Stomach (tissue), 8 donors: ENCODE measurements at regions not wholly inside any gene's neighbourhood (a gene's known extent, or its start where the extent isn't known, plus 50 kb on each side); places are given as distances from the start of the nearest gene placed in this dataset.
"Not testable (repeated sequence)": the region's sequence is repeated elsewhere in the genome, so short reads cannot be mapped to it uniquely, and the experiment has no call there.

Experiments
- DNase-seq, 2 donors: peaks; one replicate each; pipeline versions ENCODE4 v3.0.0 to v3.0.0-alpha.2; 2013 to 2019
- H3K27ac ChIP-seq, 5 donors: fragments of 200-600 bp in 4 of 5; sonication (generic) in 4 of 5; one replicate each; pipeline ENCODE4 v1.5.1; 2013 to 2019; ENCODE audit warnings: mild to moderate bottlenecking in 1 of 5, moderate library complexity in 1 of 5
- H3K27me3 ChIP-seq, 3 donors: fragments of 200-600 bp; sonication (generic); one replicate each; pipeline ENCODE4 v1.5.1; 2017 to 2019; ENCODE audit warnings: mixed run types in 1 of 3
- H3K36me3 ChIP-seq, 4 donors: fragments of 200-600 bp; sonication (generic); 1 replicate in 3 of 4; 2 replicates in 1 of 4; pipeline ENCODE4 v1.5.1; 2016 to 2019
- H3K4me1 ChIP-seq, 4 donors: fragments of 200-600 bp; sonication (generic); one replicate each; pipeline ENCODE4 v1.5.1; 2016 to 2019
- H3K4me3 ChIP-seq, 4 donors: fragments of 200-600 bp; sonication (generic) in 3 of 4; one replicate each; pipeline ENCODE4 v1.5.1; 2016 to 2019; ENCODE audit warnings: mild to moderate bottlenecking in 1 of 4
- H3K9me3 ChIP-seq, 4 donors: fragments of 200-600 bp; sonication (generic); one replicate each; pipeline ENCODE4 v1.5.1; 2016 to 2019
- CTCF ChIP-seq, 7 experiments: fragments of 450-650 bp in 4 of 7; fragments of 200-600 bp in 3 of 7; sonication (generic) in 3 of 7; IDR thresholded peaks; one replicate each; pipeline ENCODE4 v1.5.1; 2016 to 2019; ENCODE audit warnings: antibody characterized with exemption in 7 of 7, control low read depth in 2 of 7, mild to moderate bottlenecking in 1 of 7
- EP300 ChIP-seq: sonication (generic); formaldehyde crosslinking; IDR thresholded peaks from one replicate; pipeline ENCODE4 v1.6.1; 2017; ENCODE audit warnings: antibody characterized with exemption
- POLR2A ChIP-seq, 4 donors: fragments of 450-650 bp; IDR thresholded peaks; one replicate each; pipeline ENCODE4 v1.6.1; 2016; ENCODE audit warnings: antibody characterized with exemption in 4 of 4, control low read depth in 2 of 4, mild to moderate bottlenecking in 1 of 4, moderate library complexity in 1 of 4
- POLR2AphosphoS5 ChIP-seq, 3 donors: sonication (generic); formaldehyde crosslinking; IDR thresholded peaks; one replicate each; pipeline ENCODE4 v1.6.1; 2016; ENCODE audit warnings: antibody characterized with exemption in 3 of 3
- WGBS, 5 donors: extraction: QIAGEN DNeasy Blood & Tissue Kit in 3 of 5; methylation state at CpG; one replicate each; pipeline versions ENCODE4 v1.1.5 to v1.1.7; 2013 to 2018; 5-methylcytosine and 5-hydroxymethylcytosine counted together
- intact Hi-C: fragments of 100-400 bp; cut with DNase I; formaldehyde crosslinking; loops from one replicate; pipeline ENCODE4 v1.15.1; 2023; ENCODE audit warnings: low total_unique reads
- donor health status: healthy with polysubstance abuse.
- donor health status: Bipolar disorder and iron deficiency.
- donor health status: healthy.

- H3K4me1 ChIP-seq, result no peaks in the 10 kb centered on the region
- intact Hi-C loops, result no loop called here
Measured at GRCh38 chr11:98734686-98735085, 286.1 kb upstream of the CNTN5 start.

GRCh38 chr11:98736833-98737232 lies 283.9 kb upstream of the CNTN5 start:
- no peak overlapping the region for H3K27ac ChIP-seq
- H3K9me3 ChIP-seq, result no peaks in the 10 kb centered on the region
- no peaks in the 10 kb centered on the region for H3K4me1 ChIP-seq
- no peak for DNase-seq
- no peak for TF ChIP-seq EP300
- no peak for TF ChIP-seq POLR2A (IDR thresholded peaks at IDR 0.05)
- no peak for TF ChIP-seq CTCF (IDR thresholded peaks at IDR 0.05)
- TF ChIP-seq POLR2AphosphoS5 (IDR thresholded peaks at IDR 0.05), result no peak
- intact Hi-C loops, result no loop called here
- no peaks in the 10 kb centered on the region for H3K36me3 ChIP-seq
- no peaks in the 10 kb centered on the region for H3K27me3 ChIP-seq
- no peak overlapping the region for H3K4me3 ChIP-seq
- 76 to 84% (median 78%) methylated on average over 7 of the region's 7 CpGs for WGBS, 5 donors

More at GRCh38 chr11:98734686-98735085, 286.1 kb upstream of the CNTN5 start:
- DNase-seq, result no peak
- TF ChIP-seq POLR2A (IDR thresholded peaks at IDR 0.05) (no peak), EP300 (no peak), POLR2AphosphoS5 (IDR thresholded peaks at IDR 0.05) (no peak), CTCF (IDR thresholded peaks at IDR 0.05) (no peak)
- Histone ChIP-seq H3K36me3 (no peaks in the 10 kb centered on the region), H3K27ac (no peak overlapping the region), H3K4me3 (no peak overlapping the region), H3K27me3 (no peaks in the 10 kb centered on the region), H3K9me3 (no peaks in the 10 kb centered on the region)

GRCh38 chr11:98740321-98740720 lies 280.4 kb upstream of the CNTN5 start:
- peak in 1 of 2 donors; percentile 38 for DNase-seq
- no peaks in the 10 kb centered on the region for H3K9me3 ChIP-seq
- intact Hi-C loops, result no loop called here
- no peaks in the 10 kb centered on the region for H3K36me3 ChIP-seq
- no peak overlapping the region for H3K27ac ChIP-seq
- TF ChIP-seq EP300, result no peak
- no peak for TF ChIP-seq POLR2AphosphoS5 (IDR thresholded peaks at IDR 0.05)
- TF ChIP-seq POLR2A (IDR thresholded peaks at IDR 0.05), result no peak
- no peak for TF ChIP-seq CTCF (IDR thresholded peaks at IDR 0.05)
- H3K27me3 ChIP-seq, result no peaks in the 10 kb centered on the region
- no peak overlapping the region for H3K4me3 ChIP-seq
- H3K4me1 ChIP-seq, result no peaks in the 10 kb centered on the region

- intact Hi-C loops, DNase-seq, H3K27me3 ChIP-seq, H3K27ac ChIP-seq, H3K4me1 ChIP-seq, H3K36me3 ChIP-seq, H3K4me3 ChIP-seq: not testable (repeated sequence)
- 92 to 100% (median 93%) methylated on average over 7 to 21 of the region's 21 CpGs for WGBS, 5 donors
- H3K9me3 ChIP-seq, result peaks cover 0 to 48% (median 25%) of the 10 kb centered on the region in 4 donors
Measured at GRCh38 chr11:98763446-98763845, 257.3 kb upstream of the CNTN5 start.

- intact Hi-C loops, result no loop called here
- DNase-seq, result no peak
- H3K4me3 ChIP-seq, result no peak overlapping the region
- TF ChIP-seq POLR2A (IDR thresholded peaks at IDR 0.05) (no peak), EP300 (no peak), POLR2AphosphoS5 (IDR thresholded peaks at IDR 0.05) (no peak), CTCF (IDR thresholded peaks at IDR 0.05) (no peak)
- H3K9me3 ChIP-seq, result peaks cover 0 to 45% (median 21%) of the 10 kb centered on the region in 4 donors
- no peaks in the 10 kb centered on the region for H3K36me3 ChIP-seq
- H3K4me1 ChIP-seq, result no peaks in the 10 kb centered on the region
- H3K27me3 ChIP-seq, result no peaks in the 10 kb centered on the region
- H3K27ac ChIP-seq, result no peak overlapping the region
- WGBS, 5 donors, result 60 to 84% (median 78%) methylated on average over 2 of the region's 2 CpGs
Measured at GRCh38 chr11:98766903-98767302, 253.8 kb upstream of the CNTN5 start.

GRCh38 chr11:98770046-98770445 lies 250.7 kb upstream of the CNTN5 start:
- H3K4me1 ChIP-seq, intact Hi-C loops, H3K27ac ChIP-seq, DNase-seq, H3K36me3 ChIP-seq, H3K27me3 ChIP-seq, H3K4me3 ChIP-seq: not testable (repeated sequence)
- H3K9me3 ChIP-seq, result peaks cover 0 to 23% (median 5%) of the 10 kb centered on the region in 4 donors
- 81 to 97% (median 89%) methylated on average over 7 to 24 of the region's 29 CpGs for WGBS, 5 donors
